ENCODE measurements at regions not wholly inside any gene's neighbourhood (a gene's known extent, or its start where the extent isn't known, plus 50 kb on each side); places are given as distances from the start of the nearest gene placed in this dataset.
A peak's percentile ranks its signal among the peaks of the same experiment; 100 is the strongest.

DNA sequence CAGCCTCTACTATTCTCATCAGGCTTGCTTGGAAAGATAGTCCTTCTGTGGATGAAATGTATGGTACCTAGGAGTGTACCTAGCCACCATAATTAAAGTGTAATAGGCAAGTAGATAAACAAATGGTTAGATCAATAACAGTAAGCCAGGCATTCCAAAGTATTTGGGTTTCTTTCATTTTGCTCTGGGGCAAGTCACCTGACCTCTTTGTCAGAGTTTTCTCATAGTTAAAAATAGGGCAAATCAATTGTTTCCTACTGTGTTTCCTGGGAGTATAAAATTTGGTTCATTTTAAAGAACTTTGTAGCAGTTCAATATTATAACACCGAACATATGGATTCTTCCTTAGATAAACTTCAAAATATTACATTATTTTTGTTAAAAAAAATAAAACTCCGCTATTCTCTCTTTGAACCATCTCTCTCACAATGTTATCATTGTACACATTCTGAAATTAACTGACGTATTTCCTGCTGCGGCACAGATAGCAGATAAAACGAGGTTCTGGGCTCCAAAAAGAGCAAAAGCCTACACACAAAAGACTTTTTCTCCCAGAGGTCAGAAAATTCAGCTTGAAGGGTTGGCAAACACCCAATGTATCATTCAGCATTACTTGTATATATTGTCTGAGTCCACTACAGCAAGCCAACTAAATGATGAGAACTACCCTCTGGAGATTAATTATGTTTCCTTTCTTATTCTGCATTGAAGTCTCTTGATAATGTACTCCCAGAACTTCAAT, 267.9 kb downstream of the COX7C start:
- Histone ChIP-seq H3K27me3 (ENCODE audit: control insufficient read depth, insufficient read depth, low read length) (no peaks in the 10 kb centered on the region), H3K27ac (ENCODE audit: low read length) (no peak overlapping the region), H3K4me1 (ENCODE audit: control insufficient read depth, insufficient read depth, low read length) (no peaks in the 10 kb centered on the region), H3K4me3 (ENCODE audit: low read length) (no peak overlapping the region), H3K9me3 (replicated peaks; ENCODE audit: control insufficient read depth, low read depth, low read length) (no peaks in the 10 kb centered on the region), H3K36me3 (ENCODE audit: control insufficient read depth, insufficient read depth, low read length) (no peaks in the 10 kb centered on the region)
- WGBS (ENCODE audit: insufficient coverage), result 46% methylated on average over 3 of the region's 5 CpGs
- DNase-seq, result peak; percentile 39

DNA sequence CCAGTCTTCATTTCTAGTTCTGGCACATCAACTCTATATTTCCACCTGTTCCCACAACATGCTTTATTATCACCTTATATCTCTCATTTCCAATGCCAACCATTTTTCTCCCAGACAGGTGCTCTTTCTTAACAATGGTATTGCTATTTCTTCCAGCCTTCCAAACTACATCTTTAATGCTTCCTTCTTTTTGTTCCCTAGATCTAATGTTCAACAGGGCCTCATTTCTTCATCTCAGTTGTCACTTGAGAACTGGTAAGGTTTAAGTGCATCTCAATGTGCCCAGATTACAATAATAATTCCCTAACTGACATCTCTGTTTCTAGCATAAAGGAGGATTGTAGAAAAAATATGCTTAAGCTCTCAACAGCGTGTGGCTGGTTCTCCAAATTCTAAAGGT, 272.6 kb downstream of the COX7C start:
- DNase-seq, result no peak
- Histone ChIP-seq H3K27ac (ENCODE audit: low read length) (no peak overlapping the region), H3K9me3 (replicated peaks; ENCODE audit: control insufficient read depth, low read depth, low read length) (no peaks in the 10 kb centered on the region), H3K4me1 (ENCODE audit: control insufficient read depth, insufficient read depth, low read length) (no peaks in the 10 kb centered on the region), H3K4me3 (ENCODE audit: low read length) (no peak overlapping the region), H3K36me3 (ENCODE audit: control insufficient read depth, insufficient read depth, low read length) (no peaks in the 10 kb centered on the region), H3K27me3 (ENCODE audit: control insufficient read depth, insufficient read depth, low read length) (no peaks in the 10 kb centered on the region)
- no CpG with 5 or more reads among the region's 1 CpG for WGBS (ENCODE audit: insufficient coverage)

DNA sequence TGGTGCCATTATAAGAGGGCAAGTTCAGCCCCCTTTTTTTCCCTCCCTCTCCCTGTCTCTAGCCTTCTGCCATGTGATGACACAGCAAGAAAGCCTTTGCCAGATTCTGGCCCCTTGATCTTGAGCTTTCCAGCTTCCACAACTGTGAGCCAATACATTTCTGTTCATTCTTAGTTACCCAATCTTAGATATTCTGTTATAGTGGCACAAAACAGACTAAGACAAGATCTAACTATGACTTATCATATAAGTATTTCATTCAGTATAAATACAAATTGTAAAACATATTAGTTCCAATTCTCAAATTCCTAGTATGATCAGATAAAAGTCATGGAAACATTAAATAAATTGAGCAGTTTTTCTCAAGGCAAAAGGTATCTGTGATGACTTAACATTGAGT, 276.3 kb downstream of the COX7C start:
- Histone ChIP-seq H3K27ac (ENCODE audit: low read length) (no peak overlapping the region), H3K36me3 (ENCODE audit: control insufficient read depth, insufficient read depth, low read length) (no peaks in the 10 kb centered on the region), H3K4me1 (ENCODE audit: control insufficient read depth, insufficient read depth, low read length) (no peaks in the 10 kb centered on the region), H3K9me3 (replicated peaks; ENCODE audit: control insufficient read depth, low read depth, low read length) (no peaks in the 10 kb centered on the region), H3K27me3 (ENCODE audit: control insufficient read depth, insufficient read depth, low read length) (no peaks in the 10 kb centered on the region), H3K4me3 (ENCODE audit: low read length) (no peak overlapping the region)
- DNase-seq, result no peak

DNA sequence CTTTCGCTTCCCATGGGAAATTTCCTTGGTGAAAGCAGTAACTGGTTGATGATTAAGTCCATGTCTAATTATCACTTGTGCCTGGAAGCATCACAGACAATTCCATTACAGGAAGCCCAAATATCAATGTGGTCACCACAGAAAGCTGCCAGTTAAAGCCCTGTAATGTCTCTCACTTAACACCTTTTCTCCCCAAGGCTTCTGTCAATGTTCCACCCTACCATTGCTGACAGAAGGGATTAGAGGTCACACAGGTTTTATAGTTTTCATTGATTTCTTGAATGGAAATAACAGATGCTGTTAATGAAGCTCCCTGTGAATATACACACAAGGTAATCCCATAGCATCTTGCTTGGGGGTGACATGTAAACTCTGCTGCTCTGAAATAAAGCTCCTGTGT, 279.2 kb downstream of the COX7C start:
- no peaks in the 10 kb centered on the region for H3K27me3 ChIP-seq (ENCODE audit: control insufficient read depth, insufficient read depth, low read length)
- no peaks in the 10 kb centered on the region for H3K9me3 ChIP-seq (replicated peaks; ENCODE audit: control insufficient read depth, low read depth, low read length)
- no peaks in the 10 kb centered on the region for H3K36me3 ChIP-seq (ENCODE audit: control insufficient read depth, insufficient read depth, low read length)
- no peaks in the 10 kb centered on the region for H3K4me1 ChIP-seq (ENCODE audit: control insufficient read depth, insufficient read depth, low read length)
- DNase-seq, result no peak
- WGBS (ENCODE audit: insufficient coverage), result no CpG with 5 or more reads among the region's 1 CpG
- no peak overlapping the region for H3K4me3 ChIP-seq (ENCODE audit: low read length)
- no peak overlapping the region for H3K27ac ChIP-seq (ENCODE audit: low read length)

DNA sequence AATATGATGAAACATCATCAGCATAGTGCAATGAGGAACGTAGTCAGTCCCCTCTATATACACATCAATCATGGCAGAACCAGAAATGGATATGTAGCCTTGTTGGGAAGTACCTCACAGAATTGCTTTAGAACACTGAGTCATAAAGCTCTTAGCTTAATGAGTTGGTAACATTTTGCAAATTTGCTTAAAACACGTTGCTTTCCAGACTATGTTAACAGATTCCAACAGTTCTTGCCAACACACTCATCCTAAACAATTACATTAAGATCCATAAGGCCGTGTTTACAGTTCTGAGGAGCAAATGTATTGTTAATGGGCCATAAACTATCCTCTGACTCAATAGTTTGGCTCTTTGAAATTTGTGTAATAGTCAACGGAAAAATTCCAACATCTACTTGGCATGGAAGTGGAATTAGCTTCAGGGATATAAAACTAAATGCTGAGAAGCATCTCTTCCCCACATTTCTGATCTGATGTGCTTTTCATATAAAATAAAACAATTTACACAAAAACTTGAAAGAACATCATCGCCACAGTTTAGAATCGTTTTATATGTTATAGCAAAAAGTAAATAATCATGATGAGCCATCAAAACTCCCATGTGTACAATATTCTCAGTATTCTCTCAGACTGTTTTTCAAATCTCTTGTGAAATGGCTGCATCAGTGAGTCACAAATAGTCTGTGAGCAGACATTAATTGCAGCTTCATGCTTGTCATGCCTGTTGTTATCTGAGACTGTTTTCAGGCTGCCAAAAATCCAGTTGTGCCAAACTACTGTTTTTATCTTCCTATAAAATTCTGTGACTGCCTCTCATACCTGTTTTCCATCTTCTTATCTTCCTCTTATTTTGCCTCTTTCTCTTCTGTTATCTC, 291.9 kb downstream of the COX7C start:
- H3K9me3 ChIP-seq (replicated peaks; ENCODE audit: control insufficient read depth, low read depth, low read length), result no peaks in the 10 kb centered on the region
- no CpG with 5 or more reads among the region's 6 CpGs for WGBS (ENCODE audit: insufficient coverage)
- H3K27ac ChIP-seq (ENCODE audit: low read length), result no peak overlapping the region
- no peaks in the 10 kb centered on the region for H3K4me1 ChIP-seq (ENCODE audit: control insufficient read depth, insufficient read depth, low read length)
- peak; percentile 53 for DNase-seq
- H3K27me3 ChIP-seq (ENCODE audit: control insufficient read depth, insufficient read depth, low read length), result no peaks in the 10 kb centered on the region
- no peak overlapping the region for H3K4me3 ChIP-seq (ENCODE audit: low read length)
- no peaks in the 10 kb centered on the region for H3K36me3 ChIP-seq (ENCODE audit: control insufficient read depth, insufficient read depth, low read length)

DNA sequence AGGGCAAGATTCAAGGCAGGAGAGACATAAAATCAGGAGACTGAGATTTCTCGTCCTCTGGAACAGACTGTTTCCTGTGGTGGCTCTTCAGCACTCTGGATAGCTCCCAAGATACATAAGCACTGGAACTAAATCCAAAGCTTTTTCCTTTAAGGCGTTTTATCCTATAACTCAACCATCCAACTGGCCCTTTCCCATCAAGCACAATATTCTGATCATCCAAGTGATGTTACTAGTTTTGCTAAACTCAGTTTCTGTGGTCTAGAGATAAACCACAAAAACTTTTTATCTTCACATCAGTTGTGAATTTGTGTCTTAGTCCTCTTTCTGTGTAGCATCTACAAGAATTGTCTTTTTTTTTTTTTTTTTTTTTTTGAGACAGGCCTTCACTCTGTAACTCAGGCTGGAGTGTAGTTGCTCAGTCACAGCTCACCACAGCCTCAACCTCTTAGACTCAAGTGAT, 299.4 kb downstream of the COX7C start:
- Histone ChIP-seq H3K4me3 (ENCODE audit: low read length) (no peak overlapping the region), H3K27me3 (ENCODE audit: control insufficient read depth, insufficient read depth, low read length) (no peaks in the 10 kb centered on the region), H3K27ac (ENCODE audit: low read length) (no peak overlapping the region), H3K4me1 (ENCODE audit: control insufficient read depth, insufficient read depth, low read length) (no peaks in the 10 kb centered on the region), H3K36me3 (ENCODE audit: control insufficient read depth, insufficient read depth, low read length) (no peaks in the 10 kb centered on the region), H3K9me3 (replicated peaks; ENCODE audit: control insufficient read depth, low read depth, low read length) (no peaks in the 10 kb centered on the region)
- WGBS (ENCODE audit: insufficient coverage), result 0% methylated on average over 1 of the region's 2 CpGs
- peak; percentile 60 for DNase-seq

DNA sequence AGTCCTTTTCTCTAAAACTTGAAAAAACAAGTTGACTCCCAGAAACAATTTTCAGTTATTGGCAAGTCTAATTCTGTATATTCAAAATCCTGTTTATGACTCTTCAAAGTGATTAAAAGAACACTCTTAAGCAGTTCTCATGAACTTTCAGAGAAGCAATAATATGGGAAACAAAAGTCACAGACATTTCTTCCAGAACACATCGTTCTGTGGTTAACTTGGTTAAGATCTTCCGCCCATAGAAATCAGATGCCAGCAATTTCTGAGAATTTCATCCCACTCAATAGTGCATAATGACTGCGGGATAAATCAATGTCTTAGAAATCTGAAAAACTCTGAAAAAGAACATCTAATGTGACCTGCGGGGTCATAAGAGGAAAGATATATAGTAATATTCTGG, 300.5 kb downstream of the COX7C start:
- Histone ChIP-seq H3K9me3 (replicated peaks; ENCODE audit: control insufficient read depth, low read depth, low read length) (no peaks in the 10 kb centered on the region), H3K27me3 (ENCODE audit: control insufficient read depth, insufficient read depth, low read length) (no peaks in the 10 kb centered on the region), H3K4me1 (ENCODE audit: control insufficient read depth, insufficient read depth, low read length) (no peaks in the 10 kb centered on the region), H3K27ac (ENCODE audit: low read length) (no peak overlapping the region), H3K36me3 (ENCODE audit: control insufficient read depth, insufficient read depth, low read length) (no peaks in the 10 kb centered on the region), H3K4me3 (ENCODE audit: low read length) (no peak overlapping the region)
- WGBS (ENCODE audit: insufficient coverage), result no CpG with 5 or more reads among the region's 4 CpGs
- DNase-seq, result no peak

DNA sequence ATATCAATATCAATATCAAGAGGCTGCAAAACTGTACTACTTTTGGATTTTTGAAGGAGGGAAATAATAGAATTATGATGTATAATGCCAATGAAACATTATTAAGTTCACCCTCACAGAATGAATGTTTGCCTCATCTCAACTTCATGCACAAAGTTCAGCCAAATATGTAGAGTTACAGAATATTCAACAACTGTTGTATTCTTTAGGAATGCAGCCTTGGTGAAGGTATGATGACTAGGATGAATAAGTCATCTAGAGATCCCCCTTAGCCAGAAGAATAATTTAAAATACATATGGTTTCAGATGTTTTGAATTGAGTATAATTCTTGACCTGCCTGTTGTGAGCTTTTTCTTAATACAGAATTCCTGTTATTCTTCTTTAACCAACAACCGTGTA, 308.3 kb downstream of the COX7C start:
- Histone ChIP-seq H3K9me3 (replicated peaks; ENCODE audit: control insufficient read depth, low read depth, low read length) (no peaks in the 10 kb centered on the region), H3K27me3 (ENCODE audit: control insufficient read depth, insufficient read depth, low read length) (no peaks in the 10 kb centered on the region), H3K27ac (ENCODE audit: low read length) (no peak overlapping the region), H3K4me3 (ENCODE audit: low read length) (no peak overlapping the region), H3K36me3 (ENCODE audit: control insufficient read depth, insufficient read depth, low read length) (no peaks in the 10 kb centered on the region), H3K4me1 (ENCODE audit: control insufficient read depth, insufficient read depth, low read length) (no peaks in the 10 kb centered on the region)
- WGBS (ENCODE audit: insufficient coverage), result no CpG with 5 or more reads among the region's 1 CpG
- no peak for DNase-seq

DNA sequence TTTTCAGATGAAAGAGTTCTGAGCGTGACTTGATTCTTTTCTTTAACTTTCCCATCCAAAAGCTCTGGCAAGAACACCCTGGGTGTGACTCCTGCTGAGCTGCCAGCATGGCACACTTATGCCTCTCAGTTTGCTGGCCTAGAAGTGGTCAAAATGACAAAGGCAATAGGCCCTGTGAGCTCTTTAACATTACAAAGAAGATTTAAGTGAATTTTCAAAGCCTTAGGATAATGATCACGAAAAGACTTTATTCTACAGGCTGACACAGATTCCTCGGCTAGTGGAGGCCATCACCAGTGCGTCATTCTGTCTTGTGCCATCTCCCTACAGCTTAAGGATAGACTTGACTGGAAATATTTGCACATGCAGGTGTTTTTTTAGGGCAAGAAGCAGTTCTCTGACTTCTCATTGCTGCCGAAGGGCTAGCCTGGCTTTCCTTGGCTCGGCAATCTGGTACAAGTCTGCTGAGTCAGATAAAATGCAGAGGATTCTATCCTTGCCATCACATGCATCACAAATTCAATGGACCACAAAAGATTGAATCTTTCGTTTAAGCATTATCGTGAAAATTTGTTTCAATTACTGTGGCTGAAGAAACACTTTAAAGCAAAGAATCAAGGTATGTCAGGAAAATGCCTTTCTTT, 311.5 kb downstream of the COX7C start:
- WGBS (ENCODE audit: insufficient coverage), result no CpG with 5 or more reads among the region's 8 CpGs
- no peaks in the 10 kb centered on the region for H3K27me3 ChIP-seq (ENCODE audit: control insufficient read depth, insufficient read depth, low read length)
- no peak for DNase-seq
- H3K27ac ChIP-seq (ENCODE audit: low read length), result no peak overlapping the region
- no peaks in the 10 kb centered on the region for H3K36me3 ChIP-seq (ENCODE audit: control insufficient read depth, insufficient read depth, low read length)
- H3K4me1 ChIP-seq (ENCODE audit: control insufficient read depth, insufficient read depth, low read length), result no peaks in the 10 kb centered on the region
- no peak overlapping the region for H3K4me3 ChIP-seq (ENCODE audit: low read length)
- H3K9me3 ChIP-seq (replicated peaks; ENCODE audit: control insufficient read depth, low read depth, low read length), result no peaks in the 10 kb centered on the region

DNA sequence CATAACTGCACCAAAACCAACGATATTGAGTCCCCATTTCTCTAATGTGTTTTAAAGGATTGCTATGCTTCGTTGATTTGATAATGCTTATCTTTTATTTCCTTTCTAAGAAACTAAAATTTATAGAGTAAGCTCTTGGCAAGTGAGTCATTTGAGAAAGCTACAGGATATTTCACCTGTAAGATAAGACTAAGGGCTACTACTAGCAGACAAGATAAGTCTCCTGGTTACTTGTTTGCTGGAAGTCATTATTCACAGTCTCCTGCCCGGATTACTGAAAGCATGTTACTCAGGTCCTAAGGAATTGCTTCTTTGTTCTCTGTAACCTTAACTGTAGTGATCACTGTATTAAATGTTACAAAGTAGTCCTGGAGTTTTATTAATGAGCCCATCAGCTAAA, 315.9 kb upstream of the RASA1 start:
- Histone ChIP-seq H3K9me3 (replicated peaks; ENCODE audit: control insufficient read depth, low read depth, low read length) (no peaks in the 10 kb centered on the region), H3K4me3 (ENCODE audit: low read length) (no peak overlapping the region), H3K4me1 (ENCODE audit: control insufficient read depth, insufficient read depth, low read length) (no peaks in the 10 kb centered on the region), H3K27me3 (ENCODE audit: control insufficient read depth, insufficient read depth, low read length) (no peaks in the 10 kb centered on the region), H3K27ac (ENCODE audit: low read length) (no peak overlapping the region), H3K36me3 (ENCODE audit: control insufficient read depth, insufficient read depth, low read length) (no peaks in the 10 kb centered on the region)
- no CpG with 5 or more reads among the region's 3 CpGs for WGBS (ENCODE audit: insufficient coverage)
- no peak for DNase-seq
